ENCODE measurements at regions not wholly inside any gene's neighbourhood (a gene's known extent, or its start where the extent isn't known, plus 50 kb on each side); places are given as distances from the start of the nearest gene placed in this dataset.
A peak's percentile ranks its signal among the peaks of the same experiment; 100 is the strongest.

GRCh38 chr12:70989232-70989631 lies 68.7 kb upstream of the PTPRR start:
- Histone ChIP-seq H3K27me3 (ENCODE audit: control insufficient read depth, insufficient read depth, low read length) (no peaks in the 10 kb centered on the region), H3K4me3 (ENCODE audit: low read length) (no peak overlapping the region), H3K36me3 (ENCODE audit: control insufficient read depth, insufficient read depth, low read length) (no peaks in the 10 kb centered on the region), H3K9me3 (ENCODE audit: control insufficient read depth, insufficient read depth, low read length) (no peaks in the 10 kb centered on the region), H3K27ac (ENCODE audit: low read length) (no peak overlapping the region), H3K4me1 (ENCODE audit: control insufficient read depth, insufficient read depth, low read length) (no peaks in the 10 kb centered on the region)
- DNase-seq (ENCODE audit: low read depth, low spot score) = no peak
- no CpG with 5 or more reads among the region's 2 CpGs for WGBS (ENCODE audit: insufficient coverage, insufficient read length)

GRCh38 chr12:70985850-70986249 lies 65.3 kb upstream of the PTPRR start:
- Histone ChIP-seq H3K36me3 (ENCODE audit: control insufficient read depth, insufficient read depth, low read length) (no peaks in the 10 kb centered on the region), H3K4me3 (ENCODE audit: low read length) (no peak overlapping the region), H3K9me3 (ENCODE audit: control insufficient read depth, insufficient read depth, low read length) (no peaks in the 10 kb centered on the region), H3K27me3 (ENCODE audit: control insufficient read depth, insufficient read depth, low read length) (no peaks in the 10 kb centered on the region), H3K27ac (ENCODE audit: low read length) (no peak overlapping the region), H3K4me1 (ENCODE audit: control insufficient read depth, insufficient read depth, low read length) (no peaks in the 10 kb centered on the region; the same call in 1 of the 2 replicates)
- WGBS (ENCODE audit: insufficient coverage, insufficient read length) = no CpG with 5 or more reads among the region's 1 CpG
- no peak for DNase-seq (ENCODE audit: low read depth, low spot score)

GRCh38 chr12:70983692-70984091 lies 63.2 kb upstream of the PTPRR start:
- Histone ChIP-seq H3K27ac (ENCODE audit: low read length) (no peak overlapping the region), H3K4me3 (ENCODE audit: low read length) (no peak overlapping the region), H3K27me3 (ENCODE audit: control insufficient read depth, insufficient read depth, low read length) (no peaks in the 10 kb centered on the region), H3K4me1 (ENCODE audit: control insufficient read depth, insufficient read depth, low read length) (no peaks in the 10 kb centered on the region; the same call in 1 of the 2 replicates), H3K36me3 (ENCODE audit: control insufficient read depth, insufficient read depth, low read length) (no peaks in the 10 kb centered on the region), H3K9me3 (ENCODE audit: control insufficient read depth, insufficient read depth, low read length) (no peaks in the 10 kb centered on the region)
- DNase-seq (ENCODE audit: low read depth, low spot score) = peak; percentile 16
- no CpG with 5 or more reads among the region's 4 CpGs for WGBS (ENCODE audit: insufficient coverage, insufficient read length)

- Histone ChIP-seq H3K27me3 (ENCODE audit: control insufficient read depth, insufficient read depth, low read length) (no peaks in the 10 kb centered on the region), H3K4me3 (ENCODE audit: low read length) (no peak overlapping the region), H3K27ac (ENCODE audit: low read length) (no peak overlapping the region), H3K36me3 (ENCODE audit: control insufficient read depth, insufficient read depth, low read length) (no peaks in the 10 kb centered on the region), H3K4me1 (ENCODE audit: control insufficient read depth, insufficient read depth, low read length) (no peaks in the 10 kb centered on the region; the same call in 1 of the 2 replicates), H3K9me3 (ENCODE audit: control insufficient read depth, insufficient read depth, low read length) (no peaks in the 10 kb centered on the region)
- no CpG with 5 or more reads among the region's 2 CpGs for WGBS (ENCODE audit: insufficient coverage, insufficient read length)
- DNase-seq (ENCODE audit: low read depth, low spot score) = no peak
Measured at GRCh38 chr12:70982991-70983390, 62.5 kb upstream of the PTPRR start.

GRCh38 chr12:70982286-70982685 lies 61.7 kb upstream of the PTPRR start:
- WGBS (ENCODE audit: insufficient coverage, insufficient read length) = no CpG with 5 or more reads among the region's 2 CpGs
- no peak for DNase-seq (ENCODE audit: low read depth, low spot score)
- H3K4me1 ChIP-seq (ENCODE audit: control insufficient read depth, insufficient read depth, low read length) = no peaks in the 10 kb centered on the region; the same call in 1 of the 2 replicates

GRCh38 chr12:70971001-70971794 lies 50.7 kb upstream of the PTPRR start:
- Histone ChIP-seq H3K27ac (ENCODE audit: low read length) (no peak overlapping the region), H3K9me3 (ENCODE audit: control insufficient read depth, insufficient read depth, low read length) (no peaks in the 10 kb centered on the region), H3K27me3 (ENCODE audit: control insufficient read depth, insufficient read depth, low read length) (no peaks in the 10 kb centered on the region), H3K36me3 (ENCODE audit: control insufficient read depth, insufficient read depth, low read length) (no peaks in the 10 kb centered on the region), H3K4me1 (ENCODE audit: control insufficient read depth, insufficient read depth, low read length) (no peaks in the 10 kb centered on the region), H3K4me3 (ENCODE audit: low read length) (no peak overlapping the region)
- WGBS (ENCODE audit: insufficient coverage, insufficient read length) = no CpG with 5 or more reads among the region's 3 CpGs
- DNase-seq (ENCODE audit: low read depth, low spot score) = no peak

More at GRCh38 chr12:70982286-70982685, 61.7 kb upstream of the PTPRR start:
- no peaks in the 10 kb centered on the region for H3K9me3 ChIP-seq (ENCODE audit: control insufficient read depth, insufficient read depth, low read length)
- no peaks in the 10 kb centered on the region for H3K36me3 ChIP-seq (ENCODE audit: control insufficient read depth, insufficient read depth, low read length)
- H3K27me3 ChIP-seq (ENCODE audit: control insufficient read depth, insufficient read depth, low read length) = no peaks in the 10 kb centered on the region
- no peak overlapping the region for H3K4me3 ChIP-seq (ENCODE audit: low read length)
- H3K27ac ChIP-seq (ENCODE audit: low read length) = no peak overlapping the region
